GM13977 (cell line): ENCODE measurements at regions not wholly inside any gene's neighbourhood (a gene's known extent, or its start where the extent isn't known, plus 50 kb on each side); places are given as distances from the start of the nearest gene placed in this dataset.

Experiments
- DNase-seq: peaks from one replicate; pipeline ENCODE4 v3.0.0; 2012; ENCODE audit warnings: low spot score
- CTCF ChIP-seq: IDR thresholded peaks from 2 replicates; pipeline ENCODE4 v1.5.1; 2012; ENCODE audit warnings: mild to moderate bottlenecking, control low read depth; ENCODE audit not compliant: insufficient read depth; ENCODE audit errors: extremely low read depth, missing control alignments
- in situ Hi-C: fragments of 300-500 bp; cut with MboI; formaldehyde crosslinking; loops from one replicate; pipeline ENCODE4 v1.12.0; 2022; ENCODE audit warnings: low sequenced_read_pairs, low pct_unique_long_range_greater_than_20kb, mixed read lengths, inconsistent platforms; ENCODE audit not compliant: unreplicated experiment

DNA sequence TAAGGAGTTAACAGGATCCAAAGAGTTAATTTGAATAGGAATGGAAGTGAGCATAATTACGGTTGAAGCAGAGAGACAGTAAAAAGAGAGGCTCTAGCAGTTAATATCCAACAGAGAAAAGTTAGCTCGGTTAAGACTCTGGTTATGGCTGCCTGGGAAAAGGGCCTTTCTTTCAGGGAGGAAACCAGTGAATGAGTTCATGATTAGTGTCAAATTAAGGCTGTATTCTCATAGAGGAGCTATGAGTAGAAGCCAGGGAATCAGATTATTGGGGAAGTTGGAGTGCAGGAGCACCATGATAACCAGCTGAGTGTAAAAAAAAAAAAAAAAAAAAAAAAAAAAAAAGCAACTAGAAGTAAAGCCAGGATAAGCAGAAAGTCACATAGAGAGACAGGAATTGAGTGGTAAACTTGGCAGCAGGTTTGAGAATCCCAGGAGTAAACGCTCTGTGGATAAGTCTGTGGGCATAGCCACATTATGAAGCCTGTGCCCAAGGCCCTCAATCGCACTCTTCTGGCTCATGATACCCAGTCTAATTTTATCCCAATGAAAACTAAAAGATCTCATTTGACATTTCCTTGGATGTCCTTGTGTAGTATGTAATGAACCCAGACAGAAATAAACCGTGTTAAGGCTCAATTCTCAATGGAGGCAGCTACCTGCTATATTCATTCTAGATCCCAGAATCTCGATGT lies 372.6 kb upstream of the MPDZ start:
- no peak for DNase-seq
- TF ChIP-seq CTCF, result no peak
- in situ Hi-C loops, result no loop called here

DNA sequence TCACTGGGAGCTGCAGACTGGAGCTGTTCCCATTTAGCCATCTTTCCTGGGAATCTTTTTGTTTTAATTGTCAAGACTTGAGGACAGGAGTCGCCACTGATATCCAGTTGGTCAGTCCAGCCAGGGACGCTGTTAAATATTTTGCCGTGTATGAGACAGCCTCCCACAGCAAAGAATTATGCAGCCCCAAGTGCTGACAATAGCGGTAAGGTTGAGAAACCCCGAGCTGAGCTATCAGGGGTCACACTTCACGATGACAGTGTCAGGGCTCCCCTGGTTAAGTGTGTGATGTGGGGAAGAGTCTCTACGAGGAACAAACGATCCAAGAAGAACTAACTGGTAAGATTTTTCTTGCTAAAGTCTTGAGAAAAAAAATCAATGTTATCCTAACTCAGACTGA lies 372.0 kb upstream of the MPDZ start:
- in situ Hi-C loops, result no loop called here

DNA sequence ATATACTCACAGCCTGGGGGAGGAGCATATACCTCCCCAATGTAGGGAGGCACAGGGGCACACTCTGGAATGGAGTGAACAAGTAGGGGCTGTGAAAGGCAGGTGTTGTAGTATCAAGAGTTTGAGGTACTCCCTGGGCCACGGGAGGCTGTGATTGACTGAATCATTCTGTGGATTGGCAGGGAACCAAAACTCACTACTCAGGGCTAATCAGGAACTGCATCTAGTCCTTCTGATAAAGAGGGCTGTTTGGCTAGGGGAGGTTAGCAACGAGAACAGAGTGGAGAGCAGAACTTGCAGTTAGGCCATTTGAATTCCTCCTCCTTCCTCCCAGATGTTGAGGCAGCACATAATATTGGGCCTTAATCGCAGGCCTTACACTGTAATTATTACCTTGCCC lies 369.2 kb upstream of the MPDZ start:
- in situ Hi-C loops, result no loop called here
- TF ChIP-seq CTCF, result no peak
- DNase-seq, result no peak

More for the DNA sequence above, 372.0 kb upstream of the MPDZ start:
- no peak for DNase-seq
- TF ChIP-seq CTCF, result no peak

- TF ChIP-seq CTCF, result no peak
These were observed 368.6 kb upstream of the MPDZ start for GRCh38 chr9:13648068-13648467.

DNA sequence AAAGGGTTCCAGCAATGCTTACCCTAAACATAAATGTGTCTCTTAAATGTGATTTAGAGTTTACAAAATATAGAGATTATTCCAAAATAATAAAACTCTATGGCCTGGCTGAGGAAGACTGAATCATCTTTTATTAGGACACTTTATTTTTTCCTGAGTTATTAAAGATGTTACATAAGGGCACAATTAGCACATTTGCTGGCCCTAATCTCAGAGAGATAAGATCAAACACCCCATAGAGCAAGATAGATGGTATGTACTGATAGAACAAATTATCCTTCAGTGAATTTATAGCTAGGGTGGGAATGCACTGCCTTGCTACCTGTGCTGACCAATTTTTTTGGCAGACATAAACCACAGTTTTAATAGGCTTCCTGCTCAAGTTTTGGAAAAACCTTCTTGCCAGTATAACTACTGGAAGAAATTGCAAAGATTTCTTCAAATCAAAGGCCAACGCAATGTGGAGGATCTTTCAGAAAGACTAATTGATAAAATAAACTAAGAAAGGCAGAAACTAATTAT lies 367.1 kb upstream of the MPDZ start:
- TF ChIP-seq CTCF, result no peak
- in situ Hi-C loops, result no loop called here
- no peak for DNase-seq

More at GRCh38 chr9:13648068-13648467, 368.6 kb upstream of the MPDZ start:
- in situ Hi-C loops, result no loop called here
- DNase-seq, result no peak

GRCh38 chr9:13645557-13645956 lies 366.1 kb upstream of the MPDZ start:
- no peak for TF ChIP-seq CTCF
- in situ Hi-C loops, result no loop called here
- no peak for DNase-seq
